A673 (cell line): ENCODE measurements at regions not wholly inside any gene's neighbourhood (a gene's known extent, or its start where the extent isn't known, plus 50 kb on each side); places are given as distances from the start of the nearest gene placed in this dataset.

ENCODE experiments used
- EZH2 ChIP-seq: fragments of 200-600 bp; sonication (generic); IDR thresholded peaks from 2 replicates; pipeline ENCODE4 v1.6.1; 2017; ENCODE audit warnings: borderline replicate concordance, low read depth, mild to moderate bottlenecking, mixed read lengths, antibody characterized with exemption, low read length; ENCODE audit not compliant: poor library complexity, severe bottlenecking
- TF ChIP-seq, protein P1 (sequence below): fragments of 300-800, 200-600 bp; sonication (generic); conservative IDR thresholded peaks from 2 replicates; pipeline ENCODE4 v1.5.1; 2017; ENCODE audit warnings: low read depth, mild to moderate bottlenecking, antibody characterized with exemption, low read length, moderate library complexity, mixed read lengths

DNA sequence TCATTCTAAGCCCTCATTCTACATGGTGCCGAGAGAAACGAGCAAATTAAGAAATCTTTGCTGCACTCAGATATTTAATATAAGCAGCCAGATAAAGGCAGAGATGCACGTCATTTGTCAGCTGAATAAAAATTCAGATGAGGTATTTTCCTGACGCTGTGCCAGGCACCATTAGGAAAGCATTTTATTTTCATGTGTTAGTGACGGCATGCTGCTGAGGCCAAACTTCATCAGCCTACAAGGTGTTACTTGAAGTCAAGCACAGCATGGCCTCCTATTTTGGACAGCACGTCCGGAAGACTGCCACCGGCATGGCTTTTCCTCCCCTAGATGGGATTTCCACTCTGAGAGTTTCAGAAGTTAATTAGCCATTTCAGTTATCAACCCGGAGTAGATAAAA, 70.3 kb downstream of the IRX3 start:
- TF ChIP-seq, protein P1, sequence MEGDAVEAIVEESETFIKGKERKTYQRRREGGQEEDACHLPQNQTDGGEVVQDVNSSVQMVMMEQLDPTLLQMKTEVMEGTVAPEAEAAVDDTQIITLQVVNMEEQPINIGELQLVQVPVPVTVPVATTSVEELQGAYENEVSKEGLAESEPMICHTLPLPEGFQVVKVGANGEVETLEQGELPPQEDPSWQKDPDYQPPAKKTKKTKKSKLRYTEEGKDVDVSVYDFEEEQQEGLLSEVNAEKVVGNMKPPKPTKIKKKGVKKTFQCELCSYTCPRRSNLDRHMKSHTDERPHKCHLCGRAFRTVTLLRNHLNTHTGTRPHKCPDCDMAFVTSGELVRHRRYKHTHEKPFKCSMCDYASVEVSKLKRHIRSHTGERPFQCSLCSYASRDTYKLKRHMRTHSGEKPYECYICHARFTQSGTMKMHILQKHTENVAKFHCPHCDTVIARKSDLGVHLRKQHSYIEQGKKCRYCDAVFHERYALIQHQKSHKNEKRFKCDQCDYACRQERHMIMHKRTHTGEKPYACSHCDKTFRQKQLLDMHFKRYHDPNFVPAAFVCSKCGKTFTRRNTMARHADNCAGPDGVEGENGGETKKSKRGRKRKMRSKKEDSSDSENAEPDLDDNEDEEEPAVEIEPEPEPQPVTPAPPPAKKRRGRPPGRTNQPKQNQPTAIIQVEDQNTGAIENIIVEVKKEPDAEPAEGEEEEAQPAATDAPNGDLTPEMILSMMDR = no peak
- TF ChIP-seq EZH2 = no peak
